ENCODE measurements at regions not wholly inside any gene's neighbourhood (a gene's known extent, or its start where the extent isn't known, plus 50 kb on each side); places are given as distances from the start of the nearest gene placed in this dataset.

GRCh38 chr15:87741350-87741749 is 515.2 kb downstream of the NTRK3 start:
- TF ChIP-seq CTCF (IDR thresholded peaks at IDR 0.05 in 8 of 11, conservative IDR thresholded peaks at IDR 0.05 in 3 of 11), result no peak
- no peak for TF ChIP-seq POLR2A (IDR thresholded peaks at IDR 0.05)
